Frontal cortex (tissue), 3 donors: ENCODE measurements at regions not wholly inside any gene's neighbourhood (a gene's known extent, or its start where the extent isn't known, plus 50 kb on each side); places are given as distances from the start of the nearest gene placed in this dataset.
"Not testable (repeated sequence)": the region's sequence is repeated elsewhere in the genome, so short reads cannot be mapped to it uniquely, and the experiment has no call there.

ENCODE experiments used
- DNase-seq, 2 donors: peaks; one replicate each; pipeline ENCODE4 v3.0.0; 2012; ENCODE audit warnings: low spot score in 2 of 2
- FAIRE-seq: peaks from 2 replicates; lab custom pipeline; 2012; peaks lifted over from hg19 to GRCh38; lab: Jason Lieb, UNC
- donor health status: control.
- donor health status: control.
- donor health status: control.

GRCh38 chr1:229710746-229711145, 84.7 kb downstream of the URB2 start:
- DNase-seq (no peak), FAIRE-seq (no peak)

GRCh38 chr1:229714306-229714705, 88.3 kb downstream of the URB2 start:
- FAIRE-seq (no peak), DNase-seq (no peak)

- FAIRE-seq (no peak), DNase-seq (no peak)
Observed at GRCh38 chr1:229714964-229715603, 89.0 kb downstream of the URB2 start.

DNA sequence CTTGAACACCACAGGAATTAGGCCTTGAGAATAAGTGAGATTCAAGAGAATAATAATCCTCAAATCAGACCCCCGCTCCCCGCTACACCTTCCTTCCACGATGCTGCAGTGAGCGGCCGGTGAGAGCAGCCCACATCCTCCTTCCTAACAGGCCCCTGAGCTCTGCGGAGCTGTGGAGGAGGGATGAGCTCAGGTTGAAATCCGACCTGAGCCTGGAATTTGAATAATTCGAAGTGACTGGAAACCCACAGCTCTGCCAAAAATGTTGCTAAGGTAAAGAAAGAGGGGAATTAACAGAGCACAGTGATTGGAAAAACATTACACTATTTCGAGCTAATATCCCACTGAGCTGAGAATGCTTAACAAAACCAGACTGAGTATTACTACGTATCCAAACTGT, 90.0 kb downstream of the URB2 start:
- FAIRE-seq (no peak), DNase-seq (no peak)

GRCh38 chr1:229716704-229717103, 90.7 kb downstream of the URB2 start:
- FAIRE-seq (no peak), DNase-seq (no peak)

DNA sequence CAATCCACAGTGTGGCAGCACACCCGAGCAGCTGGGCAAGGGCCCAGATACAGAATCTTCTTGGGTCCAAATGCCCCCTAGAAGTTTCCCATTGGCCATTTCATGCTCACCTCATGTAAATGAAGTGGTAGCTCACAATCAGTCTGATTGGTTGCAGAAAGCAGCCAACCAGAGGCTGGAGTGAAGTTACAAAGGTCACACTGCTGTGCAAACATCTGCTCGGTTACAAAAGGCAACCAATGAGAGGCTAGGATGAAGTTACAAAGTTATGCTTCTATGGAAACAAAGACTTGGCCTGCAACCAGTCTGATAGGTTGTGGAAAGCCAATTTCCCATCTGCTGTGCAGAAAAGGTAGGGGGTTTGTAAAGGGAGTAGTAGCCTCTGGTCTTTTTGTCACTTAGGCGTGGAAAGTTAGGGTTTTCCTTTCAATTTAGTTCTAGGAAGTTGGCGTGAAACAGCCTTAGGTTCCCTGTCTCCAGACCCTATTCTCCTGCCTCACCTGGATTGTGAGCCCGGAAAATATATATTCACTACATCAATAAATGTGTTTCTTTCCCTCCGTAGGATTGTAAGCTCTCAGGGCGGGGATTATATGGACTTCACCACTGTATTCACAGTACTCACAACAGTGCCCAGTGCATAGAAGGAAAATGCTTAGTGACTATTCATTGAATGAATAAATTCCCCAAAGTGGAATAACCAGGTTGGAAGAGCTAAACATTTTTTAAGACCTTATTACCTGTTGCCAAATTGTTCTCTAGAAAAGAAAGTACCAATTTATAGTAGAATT, 91.9 kb downstream of the URB2 start:
- DNase-seq = no peak
- FAIRE-seq = no peak

GRCh38 chr1:229726061-229726460, 100.0 kb downstream of the URB2 start:
- FAIRE-seq (no peak), DNase-seq (no peak)

DNA sequence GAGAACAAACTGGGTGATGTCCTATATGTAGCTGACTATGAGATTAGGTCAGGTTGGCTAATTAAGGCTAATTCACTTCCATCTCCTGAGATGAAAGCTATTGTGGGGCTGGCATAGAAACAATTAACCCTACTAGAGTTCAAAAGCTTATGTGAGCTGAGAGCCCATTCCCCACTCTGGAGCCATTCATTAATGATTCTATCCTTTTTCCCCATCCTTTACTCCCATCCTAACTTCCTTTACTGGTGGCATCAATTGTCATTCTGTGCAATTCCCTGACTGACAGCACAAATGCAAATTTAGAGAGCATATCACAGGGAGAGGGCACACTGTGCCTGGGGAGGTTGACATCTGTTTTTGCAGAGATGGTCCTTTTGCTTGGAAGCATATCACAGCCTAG, 103.9 kb downstream of the URB2 start:
- FAIRE-seq = no peak

DNA sequence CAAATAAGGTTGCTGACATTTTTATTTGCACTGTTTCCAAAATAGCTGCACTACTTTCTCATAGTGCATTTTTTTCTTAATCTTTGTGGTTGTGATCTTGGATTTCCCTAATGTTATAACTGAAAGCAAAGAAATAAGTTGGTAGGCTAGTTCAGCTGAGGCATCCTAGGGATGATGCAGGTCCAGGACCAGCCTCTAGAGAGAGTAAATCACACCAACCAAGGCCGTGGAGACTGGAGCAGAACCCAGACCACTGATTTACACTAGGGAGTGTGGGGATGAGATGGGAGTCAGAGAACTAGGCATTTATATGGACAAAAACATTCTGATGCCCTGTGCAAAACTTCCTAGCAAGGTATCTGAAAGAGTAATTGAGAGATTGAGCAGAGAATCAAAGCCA, 104.5 kb downstream of the URB2 start:
- DNase-seq (no peak), FAIRE-seq (no peak)

More for the DNA sequence above, 103.9 kb downstream of the URB2 start:
- DNase-seq = no peak

DNA sequence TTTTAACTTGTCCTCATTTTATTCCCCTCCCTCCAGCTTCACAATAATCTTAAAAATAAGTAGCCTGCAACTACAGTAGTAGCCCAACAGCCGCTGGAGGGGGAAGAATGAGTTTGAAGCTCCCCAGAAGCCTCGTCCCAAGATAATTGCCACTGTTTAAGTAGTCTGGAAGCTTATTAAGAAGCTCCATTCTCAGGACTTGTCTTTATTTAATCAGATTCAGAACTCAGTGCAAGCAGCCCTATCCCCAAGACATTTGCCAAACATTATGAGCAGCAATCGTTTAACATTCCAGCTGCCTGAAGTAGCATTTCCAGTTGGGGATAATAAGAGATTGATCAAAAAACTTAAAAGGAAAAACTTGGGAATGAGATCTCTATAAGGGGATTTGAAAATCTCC, 106.0 kb downstream of the URB2 start:
- DNase-seq (no peak), FAIRE-seq (no peak)

DNA sequence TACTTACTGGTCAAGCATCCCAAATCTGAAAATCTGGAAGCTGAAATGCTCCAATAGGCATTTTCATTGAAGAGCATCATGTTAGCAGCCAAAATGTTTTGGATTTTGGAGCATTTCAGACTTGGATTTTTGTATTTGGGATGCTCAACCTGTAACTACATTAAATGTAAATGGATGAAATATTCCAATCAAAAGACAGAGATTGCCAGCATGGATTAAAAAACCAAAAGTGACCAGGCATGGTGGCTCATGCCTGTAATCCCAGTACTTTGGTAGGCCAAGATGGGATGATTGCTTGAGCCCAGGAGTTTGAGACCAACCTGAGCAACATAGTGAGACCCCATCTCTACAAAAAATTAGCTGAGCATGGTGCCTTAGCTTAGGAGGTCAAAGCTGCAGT, 110.3 kb downstream of the URB2 start:
- FAIRE-seq (no peak), DNase-seq (no peak)

GRCh38 chr1:229742614-229743013, 116.6 kb downstream of the URB2 start:
- DNase-seq, FAIRE-seq: not testable (repeated sequence)

- DNase-seq = no peak
- no peak for FAIRE-seq
Observed at GRCh38 chr1:229749992-229750391, 123.9 kb downstream of the URB2 start.

DNA sequence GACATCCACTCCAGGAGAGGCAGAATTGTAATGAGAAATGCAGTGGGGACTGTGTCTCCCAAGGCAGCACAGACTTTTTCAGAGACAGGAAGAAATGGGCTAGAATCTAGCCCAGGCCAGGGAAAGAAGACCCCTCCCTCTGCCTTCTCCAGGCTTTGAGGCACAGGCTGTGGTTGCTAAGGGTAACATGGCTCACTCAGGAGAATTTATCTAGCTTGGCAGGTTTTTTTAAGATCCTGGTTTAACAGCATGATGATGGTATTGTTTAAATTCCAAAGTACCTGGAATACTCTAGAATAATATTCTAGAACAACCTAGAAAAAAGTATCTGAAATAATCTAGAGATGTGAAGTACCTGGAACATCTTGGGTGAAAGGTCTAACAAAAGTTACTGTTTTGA, 125.6 kb downstream of the URB2 start:
- no peak for FAIRE-seq

DNA sequence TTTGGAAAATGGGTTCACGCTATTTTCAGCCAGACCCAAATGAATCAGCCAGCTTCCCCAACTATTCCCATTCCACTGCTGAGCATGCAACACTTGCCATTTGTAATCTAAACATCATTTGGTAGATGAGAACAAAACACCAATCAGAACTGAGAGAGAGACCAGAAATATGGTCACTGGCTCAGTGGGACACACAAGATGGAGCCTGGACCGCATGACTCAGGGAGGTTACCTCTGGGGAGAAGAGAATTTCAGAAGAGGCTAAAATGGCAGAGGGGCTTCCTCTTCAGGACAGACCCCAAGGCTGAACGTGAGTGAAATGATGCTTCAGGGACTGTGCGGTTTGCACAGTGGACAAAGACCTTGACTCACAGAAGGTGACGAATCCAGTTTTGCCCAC, 126.6 kb downstream of the URB2 start:
- DNase-seq (no peak), FAIRE-seq (no peak)

More for the DNA sequence above, 125.6 kb downstream of the URB2 start:
- no peak for DNase-seq

DNA sequence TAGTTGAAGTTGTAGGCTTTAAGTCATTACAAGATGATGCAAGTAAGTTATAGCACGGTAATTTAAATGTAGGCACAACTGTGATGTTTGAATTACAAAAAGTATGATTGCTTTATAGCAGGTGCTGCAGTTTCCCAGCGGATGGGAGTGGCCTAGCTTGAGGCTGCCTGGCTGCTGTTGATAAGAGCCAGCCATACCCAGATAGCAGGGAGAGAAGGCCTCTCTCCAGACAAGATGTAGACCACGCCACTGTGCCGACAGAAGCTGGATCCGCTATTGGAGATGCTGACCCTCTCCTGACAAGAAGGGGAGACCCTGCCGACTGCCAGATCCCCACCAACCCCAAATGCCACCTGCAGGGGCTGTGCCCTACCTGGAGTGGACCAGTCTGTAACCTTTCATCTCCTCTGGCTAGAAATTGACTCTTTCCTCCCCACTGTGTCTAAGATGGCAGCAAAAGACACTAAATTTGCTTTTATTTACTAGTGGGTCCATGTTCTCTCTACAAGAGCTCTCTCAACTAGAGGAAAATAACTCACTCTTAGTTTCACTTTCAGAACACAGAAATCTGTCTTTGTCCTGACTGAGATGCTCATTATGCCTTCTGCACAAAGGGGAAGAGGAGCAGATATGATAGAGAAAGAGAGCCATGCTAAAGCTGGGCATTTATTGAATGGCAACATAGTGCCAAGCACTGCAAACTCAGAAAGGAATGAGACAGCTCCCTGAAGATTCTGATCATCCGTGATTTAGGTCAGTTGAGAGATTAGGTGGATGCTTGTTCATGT, 127.9 kb downstream of the URB2 start:
- FAIRE-seq = no peak

DNA sequence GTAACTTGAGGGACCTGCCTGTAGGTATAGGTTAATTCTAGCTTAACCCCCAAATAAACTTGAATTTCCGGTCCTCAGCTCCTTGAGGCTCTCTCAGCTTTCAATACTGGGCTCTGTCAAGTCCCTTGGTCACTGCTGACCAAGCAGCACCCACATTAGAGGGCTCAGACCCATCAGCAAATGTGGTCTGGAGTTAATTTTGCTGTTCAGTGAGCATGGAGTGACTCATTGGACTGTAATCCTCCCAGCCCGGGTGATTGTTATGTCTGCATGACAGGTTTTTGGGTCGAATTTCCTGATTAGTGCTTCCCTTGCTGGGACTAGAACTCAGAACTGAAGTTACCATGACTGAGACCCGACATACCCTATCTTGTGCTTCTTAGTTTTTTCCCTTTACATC, 130.6 kb downstream of the URB2 start:
- FAIRE-seq (no peak), DNase-seq (no peak)

More for the DNA sequence above, 127.9 kb downstream of the URB2 start:
- no peak for DNase-seq

DNA sequence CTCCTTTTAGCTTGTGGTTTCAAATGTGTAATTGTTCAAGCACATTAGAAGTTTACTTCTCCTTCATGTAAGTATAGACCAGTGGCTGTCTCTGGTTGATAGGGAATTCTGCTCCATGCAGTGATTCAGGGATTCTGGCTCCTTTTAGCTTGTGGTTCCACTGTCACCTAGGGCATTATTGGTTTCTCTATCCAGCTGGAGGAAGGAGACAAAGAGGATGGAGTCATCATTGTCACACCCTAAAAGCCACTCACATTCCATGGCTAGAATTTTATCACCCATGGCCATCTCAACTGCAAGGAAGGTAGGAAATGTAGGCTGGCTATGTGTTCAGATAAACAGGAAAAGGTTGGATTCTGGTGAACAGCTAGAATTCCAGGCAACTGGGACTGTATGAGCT, 131.2 kb downstream of the URB2 start:
- no peak for FAIRE-seq
- DNase-seq = no peak

DNA sequence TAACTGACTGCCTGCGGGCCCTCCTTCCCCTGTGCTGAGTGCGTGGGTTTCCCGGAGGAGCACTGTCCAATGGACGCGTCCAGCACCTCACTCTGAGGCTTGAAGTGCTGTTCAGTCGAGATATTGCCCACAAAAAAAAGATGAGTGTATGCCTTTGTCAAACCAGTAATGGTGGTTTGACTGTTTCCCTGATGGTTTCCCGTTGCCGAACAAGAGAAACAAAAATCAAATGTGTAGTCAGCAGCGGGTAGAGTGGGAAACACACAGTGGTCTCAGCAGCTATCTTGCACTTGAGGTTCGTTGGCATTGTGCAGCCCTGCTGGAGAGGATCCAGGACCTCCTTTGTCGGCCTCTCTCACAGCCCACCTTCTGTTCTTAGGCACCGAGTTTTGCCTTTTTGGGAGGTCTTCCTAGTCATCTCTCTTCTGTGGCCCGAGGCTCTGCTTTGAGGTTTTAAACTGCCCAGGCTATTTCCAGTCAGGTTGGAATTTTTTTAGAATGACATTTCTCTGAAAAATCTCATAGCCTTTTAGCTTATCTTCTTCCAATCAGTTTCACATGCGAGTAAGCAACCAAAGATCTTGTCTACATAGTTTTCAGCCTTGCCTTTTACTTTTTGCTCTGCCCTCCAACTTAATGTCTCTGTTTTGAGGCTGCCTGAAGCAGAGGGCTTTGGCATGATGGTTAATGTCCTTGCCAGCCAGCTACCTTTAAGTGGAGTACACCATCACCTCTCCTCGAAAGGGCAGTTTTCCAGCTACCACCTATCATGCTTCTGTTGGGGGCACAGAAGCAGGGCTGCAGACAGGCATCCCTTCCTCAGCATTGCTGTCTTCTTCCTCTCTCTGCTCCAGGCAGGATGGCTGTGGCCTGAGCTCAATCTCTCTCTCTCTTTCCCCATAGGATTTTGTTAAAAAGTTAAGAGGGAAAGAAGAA, 132.3 kb downstream of the URB2 start:
- no peak for FAIRE-seq
- no peak for DNase-seq

GRCh38 chr1:229759037-229759435, 133.0 kb downstream of the URB2 start:
- FAIRE-seq (no peak), DNase-seq (no peak)
